ENCODE measurements at regions not wholly inside any gene's neighbourhood (a gene's known extent, or its start where the extent isn't known, plus 50 kb on each side); places are given as distances from the start of the nearest gene placed in this dataset.
"Not testable (repeated sequence)": the region's sequence is repeated elsewhere in the genome, so short reads cannot be mapped to it uniquely, and the experiment has no call there.

DNA sequence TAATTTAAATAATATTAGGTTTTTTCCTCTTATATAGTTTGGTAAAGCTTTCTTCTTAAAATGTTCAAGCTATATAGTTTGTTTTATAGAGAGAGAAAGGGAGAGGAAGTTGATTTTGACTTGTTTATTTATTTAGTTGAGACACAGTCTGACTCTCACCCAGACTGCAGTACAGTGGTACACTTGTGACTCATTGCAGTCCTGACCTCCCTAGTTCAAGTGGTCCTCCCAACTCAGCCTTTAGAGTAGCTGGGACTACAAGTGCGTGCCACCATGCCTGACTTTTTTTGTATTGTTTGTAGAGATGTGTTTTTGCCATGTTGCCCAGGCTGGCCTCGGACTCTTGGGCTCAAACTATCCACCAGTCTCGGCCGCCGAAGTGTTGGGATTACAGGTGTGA lies 187.4 kb upstream of the TGIF2LY start:
- not testable (repeated sequence) for DNase-seq

DNA sequence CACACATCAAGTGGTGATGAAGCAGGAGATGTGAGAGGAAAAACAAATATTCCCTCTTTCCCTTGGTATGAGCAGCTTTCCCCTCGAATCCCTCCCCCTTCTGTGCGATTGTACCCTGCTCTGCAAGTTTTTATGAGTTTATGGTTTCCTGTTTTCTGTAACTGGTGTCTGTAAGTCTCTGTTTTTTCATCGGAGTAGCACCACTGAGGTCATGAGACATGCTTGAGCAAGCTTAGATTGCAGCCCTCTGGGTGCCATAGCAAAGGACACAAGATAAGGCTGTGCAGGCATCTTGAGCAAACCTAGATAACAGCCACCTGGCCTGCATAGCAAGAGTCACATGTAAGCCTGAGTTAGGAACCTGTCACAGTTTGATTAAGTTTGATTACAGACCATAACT lies 174.6 kb upstream of the TGIF2LY start:
- DNase-seq = not testable (repeated sequence)

DNA sequence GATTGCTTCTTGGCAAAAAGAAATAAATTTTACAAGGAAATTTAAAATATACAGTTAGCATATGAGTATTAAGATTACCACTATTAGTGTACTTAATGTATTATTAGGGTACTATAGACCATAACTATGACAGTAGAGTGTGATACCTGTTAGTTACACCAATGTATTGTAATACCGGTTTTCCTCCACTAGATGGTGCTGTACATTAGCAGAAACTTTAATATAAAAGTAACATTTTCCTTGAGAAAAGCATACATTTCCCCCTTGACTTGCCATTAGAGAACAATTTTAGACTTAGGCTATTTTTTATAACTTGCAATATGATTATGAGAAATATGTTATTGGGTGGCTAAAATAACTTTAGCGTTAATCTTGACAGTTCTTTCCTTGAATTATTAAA lies 173.3 kb upstream of the TGIF2LY start:
- DNase-seq = peak; percentile 1

DNA sequence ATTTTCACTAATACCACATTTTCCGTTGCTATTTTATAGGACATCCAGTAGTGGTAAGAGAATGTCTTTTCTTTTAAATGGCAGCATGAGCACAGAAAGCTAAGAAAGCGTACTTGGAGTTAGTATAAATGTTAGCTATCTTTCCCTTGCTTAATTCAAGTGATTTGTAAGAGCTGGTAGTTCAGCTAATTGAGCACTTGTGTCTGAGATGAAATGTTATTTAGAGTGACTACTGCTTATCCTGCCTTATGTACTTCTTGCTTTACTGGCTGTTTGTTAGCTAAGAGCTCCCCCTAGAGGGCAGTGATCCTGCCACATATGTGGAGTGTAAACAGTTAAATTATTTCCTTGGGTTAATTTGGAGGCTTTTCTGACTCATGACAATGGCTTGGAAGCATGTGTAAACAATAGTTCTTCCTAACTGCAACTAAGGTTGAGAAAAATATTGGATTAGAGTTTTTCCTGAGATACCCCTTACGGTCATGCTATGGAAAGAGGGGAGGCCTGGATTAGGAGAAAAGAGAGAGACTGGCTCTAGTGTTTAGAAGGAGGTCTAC lies 171.9 kb upstream of the TGIF2LY start:
- not testable (repeated sequence) for DNase-seq

- DNase-seq = not testable (repeated sequence)
Observed at GRCh38 chrY:3410322-3410892, 168.5 kb upstream of the TGIF2LY start.

All from NCI-H2171 treated with DMSO at 0.1 percent for 48 hours (cell line).